ENCODE measurements at regions not wholly inside any gene's neighbourhood (a gene's known extent, or its start where the extent isn't known, plus 50 kb on each side); places are given as distances from the start of the nearest gene placed in this dataset.

DNA sequence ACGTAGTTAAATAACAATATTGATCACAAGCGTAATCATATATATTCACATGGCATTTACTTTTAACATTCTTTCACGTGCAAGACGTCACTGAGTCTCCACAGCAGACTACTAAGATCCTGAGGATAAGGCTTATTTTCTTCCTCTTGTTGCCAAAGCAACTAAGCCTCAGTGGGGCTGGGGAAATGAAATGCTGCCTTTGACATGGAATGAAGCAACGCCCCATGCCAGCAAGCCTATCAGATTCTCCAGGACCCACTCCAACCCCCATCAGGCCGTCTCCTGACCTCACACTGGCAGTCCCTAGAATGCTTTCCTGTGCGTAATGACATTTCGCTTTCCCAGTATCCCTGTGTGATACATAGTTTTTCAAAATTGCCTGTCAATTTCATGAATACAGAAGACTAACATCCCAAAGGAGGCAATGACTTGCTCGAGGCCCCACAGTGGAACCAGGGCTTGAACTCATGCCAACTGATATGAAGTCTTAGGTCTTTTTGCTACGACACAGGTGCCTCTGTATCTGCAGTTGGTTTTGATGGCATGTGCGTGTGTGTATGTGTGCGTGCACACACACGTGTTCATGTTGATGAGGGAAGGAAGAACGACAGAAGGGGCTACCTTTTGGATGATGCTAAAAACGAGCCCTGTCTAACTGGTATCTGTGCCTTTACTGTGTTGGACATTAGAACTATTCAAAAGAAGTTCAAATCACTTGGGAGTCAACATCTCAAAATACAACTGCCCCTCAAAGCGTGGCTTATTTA lies 239.1 kb downstream of the VRK1 start:
- intact Hi-C loops (cut with micrococcal nuclease; ENCODE audit: unreplicated experiment): no loop called here
- no TSS peak for BruUV-seq (replicated peaks)
- ChIA-PET POLR2A (no interaction called here), CTCF (ENCODE audit: low intra/inter-chr PET ratio, low total read pairs) (no interaction called here)
- FAIRE-seq: no peak
- peaks cover 2 to 30% of the 10 kb centered on the region in 2 experiments; a peak in 4 of 5 replicates for H3K27me3 ChIP-seq (ENCODE audit: control insufficient read depth in 1 of 2, insufficient read depth in 2 of 2, low read length in 2 of 2)
- DNase-seq (ENCODE audit: low spot score): no peak
- no peak for TF ChIP-seq ZZZ3 (CRISPR knock-in tag; IDR thresholded peaks at IDR 0.05; ENCODE audit: borderline replicate concordance)
- TF ChIP-seq, protein P1, sequence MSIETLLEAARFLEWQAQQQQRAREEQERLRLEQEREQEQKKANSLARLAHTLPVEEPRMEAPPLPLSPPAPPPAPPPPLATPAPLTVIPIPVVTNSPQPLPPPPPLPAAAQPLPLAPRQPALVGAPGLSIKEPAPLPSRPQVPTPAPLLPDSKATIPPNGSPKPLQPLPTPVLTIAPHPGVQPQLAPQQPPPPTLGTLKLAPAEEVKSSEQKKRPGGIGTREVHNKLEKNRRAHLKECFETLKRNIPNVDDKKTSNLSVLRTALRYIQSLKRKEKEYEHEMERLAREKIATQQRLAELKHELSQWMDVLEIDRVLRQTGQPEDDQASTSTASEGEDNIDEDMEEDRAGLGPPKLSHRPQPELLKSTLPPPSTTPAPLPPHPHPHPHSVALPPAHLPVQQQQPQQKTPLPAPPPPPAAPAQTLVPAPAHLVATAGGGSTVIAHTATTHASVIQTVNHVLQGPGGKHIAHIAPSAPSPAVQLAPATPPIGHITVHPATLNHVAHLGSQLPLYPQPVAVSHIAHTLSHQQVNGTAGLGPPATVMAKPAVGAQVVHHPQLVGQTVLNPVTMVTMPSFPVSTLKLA (IDR thresholded peaks at IDR 0.05): peak; percentile 96
- 10% methylated on average over 15 of the region's 16 CpGs for WGBS (ENCODE audit: low lambda C conversion rate)
- no peak for ATAC-seq
- no peak overlapping the region for H3K4me3 ChIP-seq (replicated peaks in 1 of 3; ENCODE audit: insufficient read depth in 1 of 3, low read depth in 2 of 3, low read length in 3 of 3)
- H3K36me3 ChIP-seq (replicated peaks in 1 of 2; ENCODE audit: control insufficient read depth in 1 of 2, insufficient read depth in 2 of 2, low read length in 2 of 2): no peaks in the 10 kb centered on the region
- H4K20me1 ChIP-seq (ENCODE audit: insufficient read depth, low read length): no peaks in the 10 kb centered on the region
- in situ Hi-C loops (cut with HindIII; ENCODE audit: extremely low pct_ligation_motif_present, low pct_unique_long_range_greater_than_20kb): no loop called here
- no peak overlapping the region for H2AFZ ChIP-seq (ENCODE audit: low read length)
- no peaks in the 10 kb centered on the region for H3K79me2 ChIP-seq (ENCODE audit: insufficient read depth, low read length)
- no peak overlapping the region for H3K27ac ChIP-seq (ENCODE audit: extremely low read length, insufficient read depth, low read length)
- H3K4me1 ChIP-seq (ENCODE audit: insufficient read depth, low read length): no peaks in the 10 kb centered on the region
- H3K9me3 ChIP-seq (ENCODE audit: low read length): no peaks in the 10 kb centered on the region
- no peak overlapping the region for H3K9ac ChIP-seq (ENCODE audit: insufficient read depth, low read depth, low read length)
- H3K4me2 ChIP-seq (ENCODE audit: low read depth, low read length): no peak overlapping the region

DNA sequence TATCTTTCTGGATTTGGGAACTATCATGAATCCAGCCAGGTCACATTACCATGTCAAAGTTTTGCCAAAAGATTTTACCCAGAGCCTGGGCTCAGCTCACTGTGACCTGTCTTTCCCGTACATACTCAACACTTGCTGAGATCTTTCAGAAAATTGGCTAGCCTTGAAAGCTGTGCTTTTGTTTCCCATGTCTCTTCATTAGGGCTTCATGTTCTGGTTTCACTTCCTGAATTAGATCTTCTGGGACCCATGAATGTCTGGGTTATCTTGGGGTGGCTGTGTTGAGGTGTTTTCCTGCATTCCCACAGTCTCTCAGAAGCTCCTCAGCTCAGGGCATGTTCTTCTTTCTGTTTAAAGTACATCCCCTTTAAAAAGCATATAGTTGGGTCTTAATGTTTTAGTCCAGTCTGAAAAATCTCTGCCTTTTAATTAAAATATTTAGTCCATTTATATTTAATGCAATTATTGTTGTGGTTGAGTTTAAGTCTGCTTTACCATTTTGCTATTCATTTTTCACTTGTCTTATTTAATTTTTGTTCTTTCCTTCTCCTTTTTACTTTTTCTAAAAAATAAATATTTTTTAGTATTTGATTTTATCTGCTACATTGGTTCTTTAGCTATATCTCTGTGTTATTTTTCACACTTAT lies 242.7 kb downstream of the VRK1 start:
- H3K4me1 ChIP-seq (ENCODE audit: insufficient read depth, low read length): no peaks in the 10 kb centered on the region
- in situ Hi-C loops (cut with HindIII; ENCODE audit: extremely low pct_ligation_motif_present, low pct_unique_long_range_greater_than_20kb) (no loop called here), intact Hi-C loops (cut with micrococcal nuclease; ENCODE audit: unreplicated experiment) (no loop called here)
- FAIRE-seq (no peak), DNase-seq (ENCODE audit: low spot score) (no peak), ATAC-seq (no peak)
- WGBS (ENCODE audit: low lambda C conversion rate): 0% methylated on average over 1 of the region's 1 CpG
- ChIA-PET CTCF (ENCODE audit: low intra/inter-chr PET ratio, low total read pairs) (no interaction called here), POLR2A (no interaction called here)
- no peaks in the 10 kb centered on the region for H3K36me3 ChIP-seq (replicated peaks in 1 of 2; ENCODE audit: control insufficient read depth in 1 of 2, insufficient read depth in 2 of 2, low read length in 2 of 2)
- no peaks in the 10 kb centered on the region for H3K9me3 ChIP-seq (ENCODE audit: low read length)
- no peak overlapping the region for H2AFZ ChIP-seq (ENCODE audit: low read length)
- no peaks in the 10 kb centered on the region for H4K20me1 ChIP-seq (ENCODE audit: insufficient read depth, low read length)
- no peak overlapping the region for H3K4me2 ChIP-seq (ENCODE audit: low read depth, low read length)
- H3K79me2 ChIP-seq (ENCODE audit: insufficient read depth, low read length): no peaks in the 10 kb centered on the region
- no peak overlapping the region for H3K27ac ChIP-seq (ENCODE audit: extremely low read length, insufficient read depth, low read length)
- BruUV-seq (replicated peaks): no TSS peak
- no peak overlapping the region for H3K4me3 ChIP-seq (replicated peaks in 1 of 3; ENCODE audit: insufficient read depth in 1 of 3, low read depth in 2 of 3, low read length in 3 of 3)
- no peak overlapping the region for H3K9ac ChIP-seq (ENCODE audit: insufficient read depth, low read depth, low read length)
- peaks cover 0 to 5% of the 10 kb centered on the region in 2 experiments; a peak in 2 of 5 replicates for H3K27me3 ChIP-seq (ENCODE audit: control insufficient read depth in 1 of 2, insufficient read depth in 2 of 2, low read length in 2 of 2)
- TF ChIP-seq CENPT (CRISPR knock-in tag; IDR thresholded peaks at IDR 0.05; ENCODE audit: low read depth) (no peak), ZNF616 (CRISPR knock-in tag; IDR thresholded peaks at IDR 0.05; ENCODE audit: low read depth) (no peak), MXI1 (IDR thresholded peaks at IDR 0.05; ENCODE audit: borderline replicate concordance, low read depth, low read length) (no peak), RXRB (CRISPR knock-in tag; IDR thresholded peaks at IDR 0.05; ENCODE audit: borderline replicate concordance) (no peak), ZNF207 (IDR thresholded peaks at IDR 0.05; ENCODE audit: borderline replicate concordance) (no peak), FOSL2 (CRISPR knock-in tag; IDR thresholded peaks at IDR 0.05) (no peak), ZSCAN21 (CRISPR knock-in tag; IDR thresholded peaks at IDR 0.05; ENCODE audit: borderline replicate concordance) (no peak)
- TF ChIP-seq, protein P2, sequence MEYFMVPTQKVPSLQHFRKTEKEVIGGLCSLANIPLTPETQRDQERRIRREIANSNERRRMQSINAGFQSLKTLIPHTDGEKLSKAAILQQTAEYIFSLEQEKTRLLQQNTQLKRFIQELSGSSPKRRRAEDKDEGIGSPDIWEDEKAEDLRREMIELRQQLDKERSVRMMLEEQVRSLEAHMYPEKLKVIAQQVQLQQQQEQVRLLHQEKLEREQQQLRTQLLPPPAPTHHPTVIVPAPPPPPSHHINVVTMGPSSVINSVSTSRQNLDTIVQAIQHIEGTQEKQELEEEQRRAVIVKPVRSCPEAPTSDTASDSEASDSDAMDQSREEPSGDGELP (IDR thresholded peaks at IDR 0.05; ENCODE audit: borderline replicate concordance, low read depth): no peak
- TF ChIP-seq, protein P3, sequence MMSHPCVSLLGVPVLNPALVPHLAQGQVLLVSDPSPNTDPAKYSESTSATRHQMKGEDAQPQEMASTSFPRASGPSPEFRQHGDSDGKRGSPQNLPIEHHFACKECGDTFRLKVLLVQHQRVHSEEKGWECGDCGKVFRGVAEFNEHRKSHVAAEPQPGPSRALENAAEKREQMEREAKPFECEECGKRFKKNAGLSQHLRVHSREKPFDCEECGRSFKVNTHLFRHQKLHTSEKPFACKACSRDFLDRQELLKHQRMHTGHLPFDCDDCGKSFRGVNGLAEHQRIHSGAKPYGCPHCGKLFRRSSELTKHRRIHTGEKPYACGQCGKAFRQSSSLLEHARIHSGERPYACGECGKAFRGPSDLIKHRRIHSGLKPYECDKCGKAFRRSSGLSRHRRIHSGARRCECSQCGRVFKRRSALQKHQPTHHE (CRISPR knock-in tag; IDR thresholded peaks at IDR 0.05; ENCODE audit: borderline replicate concordance): no peak
- TF ChIP-seq, protein P4, sequence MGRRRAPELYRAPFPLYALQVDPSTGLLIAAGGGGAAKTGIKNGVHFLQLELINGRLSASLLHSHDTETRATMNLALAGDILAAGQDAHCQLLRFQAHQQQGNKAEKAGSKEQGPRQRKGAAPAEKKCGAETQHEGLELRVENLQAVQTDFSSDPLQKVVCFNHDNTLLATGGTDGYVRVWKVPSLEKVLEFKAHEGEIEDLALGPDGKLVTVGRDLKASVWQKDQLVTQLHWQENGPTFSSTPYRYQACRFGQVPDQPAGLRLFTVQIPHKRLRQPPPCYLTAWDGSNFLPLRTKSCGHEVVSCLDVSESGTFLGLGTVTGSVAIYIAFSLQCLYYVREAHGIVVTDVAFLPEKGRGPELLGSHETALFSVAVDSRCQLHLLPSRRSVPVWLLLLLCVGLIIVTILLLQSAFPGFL (CRISPR knock-in tag; IDR thresholded peaks at IDR 0.05): no peak

All from HepG2 (cell line).